ENCODE measurements at regions not wholly inside any gene's neighbourhood (a gene's known extent, or its start where the extent isn't known, plus 50 kb on each side); places are given as distances from the start of the nearest gene placed in this dataset.

GRCh38 chr1:68378296-68379084 lies 71.3 kb downstream of the RPE65 start:
- DNase-seq (ENCODE audit: extremely low read depth in 1 of 11, low read depth in 9 of 11, low spot score in 4 of 11) = no peak

GRCh38 chr1:68377098-68377497 lies 72.7 kb downstream of the RPE65 start:
- DNase-seq (ENCODE audit: extremely low read depth in 1 of 11, low read depth in 9 of 11, low spot score in 4 of 11) = no peak

GRCh38 chr1:68376441-68376840 lies 73.3 kb downstream of the RPE65 start:
- DNase-seq (ENCODE audit: extremely low read depth in 1 of 11, low read depth in 9 of 11, low spot score in 4 of 11) = no peak

GRCh38 chr1:68375919-68376318 lies 73.8 kb downstream of the RPE65 start:
- no peak for DNase-seq (ENCODE audit: extremely low read depth in 1 of 11, low read depth in 9 of 11, low spot score in 4 of 11)

GRCh38 chr1:68373173-68373572 lies 76.6 kb downstream of the RPE65 start:
- no peak for DNase-seq (ENCODE audit: extremely low read depth in 1 of 11, low read depth in 9 of 11, low spot score in 4 of 11)

GRCh38 chr1:68372487-68372886 lies 77.3 kb downstream of the RPE65 start:
- no peak for DNase-seq (ENCODE audit: extremely low read depth in 1 of 11, low read depth in 9 of 11, low spot score in 4 of 11)

- DNase-seq (ENCODE audit: extremely low read depth in 1 of 11, low read depth in 9 of 11, low spot score in 4 of 11) = no peak
Measured at GRCh38 chr1:68370101-68370915, 79.4 kb downstream of the RPE65 start.

- no peak for DNase-seq (ENCODE audit: extremely low read depth in 1 of 11, low read depth in 9 of 11, low spot score in 4 of 11)
Measured at GRCh38 chr1:68366572-68366971, 83.2 kb downstream of the RPE65 start.

GRCh38 chr1:68365709-68366382 lies 83.9 kb downstream of the RPE65 start:
- no peak for DNase-seq (ENCODE audit: extremely low read depth in 1 of 11, low read depth in 9 of 11, low spot score in 4 of 11)

GRCh38 chr1:68363339-68363738 lies 86.4 kb downstream of the RPE65 start:
- no peak for DNase-seq (ENCODE audit: extremely low read depth in 1 of 11, low read depth in 9 of 11, low spot score in 4 of 11)

GRCh38 chr1:68361346-68361910 lies 88.3 kb downstream of the RPE65 start:
- no peak for DNase-seq (ENCODE audit: extremely low read depth in 1 of 11, low read depth in 9 of 11, low spot score in 4 of 11)

GRCh38 chr1:68359045-68359444 lies 90.7 kb downstream of the RPE65 start:
- DNase-seq (ENCODE audit: extremely low read depth in 1 of 11, low read depth in 9 of 11, low spot score in 4 of 11) = peak in 1 of 11 donors; percentile 5

GRCh38 chr1:68358439-68358838 lies 91.3 kb downstream of the RPE65 start:
- DNase-seq (ENCODE audit: extremely low read depth in 1 of 11, low read depth in 9 of 11, low spot score in 4 of 11) = no peak

- no peak for DNase-seq (ENCODE audit: extremely low read depth in 1 of 11, low read depth in 9 of 11, low spot score in 4 of 11)
Measured at GRCh38 chr1:68355614-68356013, 94.1 kb downstream of the RPE65 start.

GRCh38 chr1:68352202-68352601 lies 97.6 kb downstream of the RPE65 start:
- DNase-seq (ENCODE audit: extremely low read depth in 1 of 11, low read depth in 9 of 11, low spot score in 4 of 11) = no peak

- no peak for DNase-seq (ENCODE audit: extremely low read depth in 1 of 11, low read depth in 9 of 11, low spot score in 4 of 11)
Measured at GRCh38 chr1:68347415-68347814, 102.3 kb downstream of the RPE65 start.

GRCh38 chr1:68346188-68346808 lies 103.5 kb downstream of the RPE65 start:
- DNase-seq (ENCODE audit: extremely low read depth in 1 of 11, low read depth in 9 of 11, low spot score in 4 of 11) = peak in 1 of 11 donors; percentile 12

- no peak for DNase-seq (ENCODE audit: extremely low read depth in 1 of 11, low read depth in 9 of 11, low spot score in 4 of 11)
Measured at GRCh38 chr1:68344208-68344607, 105.5 kb downstream of the RPE65 start.

GRCh38 chr1:68340951-68341350 lies 108.6 kb upstream of the WLS start:
- no peak for DNase-seq (ENCODE audit: extremely low read depth in 1 of 11, low read depth in 9 of 11, low spot score in 4 of 11)

Data from renal cortex interstitium (tissue), 11 donors.